ENCODE measurements at regions not wholly inside any gene's neighbourhood (a gene's known extent, or its start where the extent isn't known, plus 50 kb on each side); places are given as distances from the start of the nearest gene placed in this dataset.
A peak's percentile ranks its signal among the peaks of the same experiment; 100 is the strongest.

DNA sequence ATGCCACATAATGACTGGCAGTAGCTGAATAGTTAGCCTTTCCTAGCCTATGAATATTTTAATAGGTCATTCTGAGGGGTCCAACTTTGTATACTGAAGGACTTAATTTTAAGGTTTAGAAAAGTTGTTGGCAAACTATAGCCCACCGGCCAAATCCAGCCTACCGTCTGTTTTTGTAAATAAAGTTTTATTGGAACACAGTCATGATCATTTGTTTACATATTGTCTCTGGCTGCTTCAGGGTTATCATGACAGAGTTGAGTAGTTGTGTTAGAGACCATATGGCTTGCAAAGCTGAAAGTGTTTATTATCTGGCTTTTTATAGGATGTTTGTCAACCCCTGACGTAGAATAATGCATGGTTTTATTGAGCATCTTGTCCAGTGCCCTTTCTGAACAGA lies 73.4 kb downstream of the NTMT2 start:
- Histone ChIP-seq H3K4me1 (replicated peaks) (no peaks in the 10 kb centered on the region), H3K27me3 (replicated peaks; ENCODE audit: insufficient read depth) (no peaks in the 10 kb centered on the region), H3K27ac (no peak overlapping the region), H3K4me3 (no peak overlapping the region), H3K36me3 (no peaks in the 10 kb centered on the region), H3K9me3 (no peaks in the 10 kb centered on the region)
- no peak for DNase-seq (ENCODE audit: low spot score)
- TF ChIP-seq CTCF (IDR thresholded peaks at IDR 0.05): no peak
- TF ChIP-seq POLR2A (IDR thresholded peaks at IDR 0.05): no peak
- TF ChIP-seq POLR2AphosphoS5 (IDR thresholded peaks at IDR 0.05): no peak
- 47% methylated on average over 3 of the region's 3 CpGs for WGBS
- intact Hi-C loops (cut with DNase I): loop anchor here (10.0 kb wide), 2 partner anchors 274 to 316 kb away; partner anchors contain the start of gene GORAB

DNA sequence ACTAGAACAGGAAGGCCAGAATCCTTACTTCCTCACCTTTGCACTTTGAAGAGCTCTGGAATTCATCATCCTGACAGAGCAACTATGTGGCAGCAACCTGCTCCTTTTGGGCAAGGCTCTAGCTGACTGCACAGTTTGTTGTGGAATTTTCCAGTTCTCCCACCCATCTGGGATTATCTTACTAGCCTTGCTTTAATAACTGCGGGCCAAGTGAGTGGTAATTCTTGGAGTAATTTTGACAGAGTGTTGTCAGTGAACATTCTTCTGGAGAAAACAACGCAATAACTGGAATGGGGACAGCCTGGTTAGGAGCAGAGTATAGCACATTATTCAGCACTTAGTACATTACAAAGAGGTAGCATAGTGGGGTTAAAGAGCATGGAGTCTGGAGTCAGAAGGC lies 75.3 kb downstream of the NTMT2 start:
- WGBS: 42% methylated on average over 2 of the region's 2 CpGs
- H3K27me3 ChIP-seq (replicated peaks; ENCODE audit: insufficient read depth): no peaks in the 10 kb centered on the region
- H3K36me3 ChIP-seq: no peaks in the 10 kb centered on the region
- TF ChIP-seq POLR2AphosphoS5 (IDR thresholded peaks at IDR 0.05) (no peak), POLR2A (IDR thresholded peaks at IDR 0.05) (no peak), CTCF (IDR thresholded peaks at IDR 0.05) (no peak)
- no peak for DNase-seq (ENCODE audit: low spot score)
- intact Hi-C loops (cut with DNase I): no loop called here
- no peak overlapping the region for H3K27ac ChIP-seq
- H3K4me1 ChIP-seq (replicated peaks): no peaks in the 10 kb centered on the region
- no peaks in the 10 kb centered on the region for H3K9me3 ChIP-seq
- H3K4me3 ChIP-seq: no peak overlapping the region

GRCh38 chr1:170221495-170221894 lies 75.7 kb downstream of the NTMT2 start:
- H3K4me3 ChIP-seq: no peak overlapping the region
- H3K27me3 ChIP-seq (replicated peaks; ENCODE audit: insufficient read depth): no peaks in the 10 kb centered on the region
- H3K4me1 ChIP-seq (replicated peaks): no peaks in the 10 kb centered on the region
- H3K27ac ChIP-seq: no peak overlapping the region
- WGBS: 58% methylated on average over 2 of the region's 2 CpGs
- H3K36me3 ChIP-seq: no peaks in the 10 kb centered on the region
- H3K9me3 ChIP-seq: no peaks in the 10 kb centered on the region
- DNase-seq (ENCODE audit: low spot score): no peak
- intact Hi-C loops (cut with DNase I): no loop called here
- TF ChIP-seq POLR2A (IDR thresholded peaks at IDR 0.05): no peak
- TF ChIP-seq CTCF (IDR thresholded peaks at IDR 0.05): no peak
- TF ChIP-seq POLR2AphosphoS5 (IDR thresholded peaks at IDR 0.05): no peak

- intact Hi-C loops (cut with DNase I): no loop called here
- no peaks in the 10 kb centered on the region for H3K27me3 ChIP-seq (replicated peaks; ENCODE audit: insufficient read depth)
- H3K4me1 ChIP-seq (replicated peaks): no peaks in the 10 kb centered on the region
- WGBS: 59% methylated on average over 3 of the region's 3 CpGs
- no peaks in the 10 kb centered on the region for H3K36me3 ChIP-seq
- no peak for TF ChIP-seq POLR2A (IDR thresholded peaks at IDR 0.05)
- no peak for TF ChIP-seq POLR2AphosphoS5 (IDR thresholded peaks at IDR 0.05)
- TF ChIP-seq CTCF (IDR thresholded peaks at IDR 0.05): no peak
- H3K27ac ChIP-seq: no peak overlapping the region
- no peaks in the 10 kb centered on the region for H3K9me3 ChIP-seq
- no peak overlapping the region for H3K4me3 ChIP-seq
- DNase-seq (ENCODE audit: low spot score): no peak
Measured at GRCh38 chr1:170224469-170224868, 78.7 kb downstream of the NTMT2 start.

DNA sequence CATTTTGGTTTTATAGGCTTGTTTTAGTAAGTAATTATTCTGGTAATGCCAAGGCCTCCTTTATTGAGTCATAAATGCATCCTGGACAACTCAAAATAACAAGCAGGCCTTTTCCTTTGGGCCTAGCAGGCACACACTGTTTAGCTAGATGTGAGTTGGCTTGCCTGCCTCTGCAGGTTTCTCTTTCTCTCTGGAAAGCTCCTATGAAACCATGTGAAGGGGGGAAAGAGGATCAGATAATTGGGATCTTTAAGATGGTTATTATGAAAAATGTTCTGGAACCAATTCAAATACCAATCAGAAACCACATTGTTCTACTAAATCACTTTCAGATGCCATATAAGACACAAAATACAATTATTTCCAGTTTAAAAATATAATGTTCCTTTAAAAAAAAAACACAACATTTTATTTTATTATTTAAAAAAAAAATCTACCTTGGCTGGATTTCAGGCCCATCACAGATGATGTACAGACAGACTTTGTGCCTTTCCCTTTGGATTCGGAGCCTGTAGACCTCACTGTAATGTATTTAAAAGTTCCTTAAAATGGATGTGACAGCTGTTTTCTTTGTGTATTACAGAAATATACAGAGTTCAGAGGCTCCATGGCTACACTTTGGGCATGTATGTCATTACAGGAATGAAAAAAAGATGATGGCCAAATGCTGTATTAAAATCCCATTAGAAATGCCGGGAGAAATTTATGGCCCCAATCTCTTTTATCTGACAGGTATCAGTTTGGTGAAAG lies 80.2 kb downstream of the NTMT2 start:
- no peaks in the 10 kb centered on the region for H3K4me1 ChIP-seq (replicated peaks)

More for the DNA sequence above, 80.2 kb downstream of the NTMT2 start:
- peak; percentile 15 for DNase-seq (ENCODE audit: low spot score)
- no peak overlapping the region for H3K27ac ChIP-seq
- no peaks in the 10 kb centered on the region for H3K36me3 ChIP-seq
- WGBS: 58% methylated on average over 2 of the region's 2 CpGs
- H3K4me3 ChIP-seq: no peak overlapping the region
- no peaks in the 10 kb centered on the region for H3K9me3 ChIP-seq
- TF ChIP-seq CTCF (IDR thresholded peaks at IDR 0.05) (no peak), POLR2AphosphoS5 (IDR thresholded peaks at IDR 0.05) (peak; percentile 69), POLR2A (IDR thresholded peaks at IDR 0.05) (no peak)
- no peaks in the 10 kb centered on the region for H3K27me3 ChIP-seq (replicated peaks; ENCODE audit: insufficient read depth)
- intact Hi-C loops (cut with DNase I): no loop called here
